Stimulated activated naive CD8-positive, alpha-beta T cell treated with anti-CD3 and anti-CD28 coated beads, Interleukin-15, Interleukin-2, amounts not matched to agents 100 ng/mL and 50 ng/mL, for 24 hours (primary cell): ENCODE measurements at regions not wholly inside any gene's neighbourhood (a gene's known extent, or its start where the extent isn't known, plus 50 kb on each side); places are given as distances from the start of the nearest gene placed in this dataset.
"Not testable (repeated sequence)": the region's sequence is repeated elsewhere in the genome, so short reads cannot be mapped to it uniquely, and the experiment has no call there.

ENCODE experiments used
- H3K27ac Mint-ChIP-seq: one replicate; pipeline ENCODE4 v1.8.0; 2021; ENCODE audit warnings: mild to moderate bottlenecking, mixed read lengths
- H3K27me3 Mint-ChIP-seq: one replicate; pipeline ENCODE4 v1.8.0; 2021; ENCODE audit warnings: mixed read lengths
- H3K36me3 Mint-ChIP-seq: one replicate; pipeline ENCODE4 v1.8.0; 2021; ENCODE audit warnings: low read depth, mixed read lengths
- H3K4me1 Mint-ChIP-seq: one replicate; pipeline ENCODE4 v1.8.0; 2021; ENCODE audit warnings: low read depth, mixed read lengths
- H3K4me3 Mint-ChIP-seq: one replicate; pipeline ENCODE4 v1.8.0; 2021; ENCODE audit warnings: mild to moderate bottlenecking, mixed read lengths
- H3K9me3 Mint-ChIP-seq: one replicate; pipeline ENCODE4 v1.8.0; 2021; ENCODE audit warnings: mixed read lengths

GRCh38 chr15:95018888-95019545 lies 787.7 kb downstream of the MCTP2 start:
- Mint-ChIP-seq H3K36me3 (no peaks in the 10 kb centered on the region), H3K4me3 (no peak overlapping the region), H3K9me3 (peaks cover 6% of the 10 kb centered on the region), H3K27me3 (peaks cover 3% of the 10 kb centered on the region), H3K4me1 (no peaks in the 10 kb centered on the region), H3K27ac (no peak overlapping the region)

- Mint-ChIP-seq H3K36me3 (no peaks in the 10 kb centered on the region), H3K4me1 (no peaks in the 10 kb centered on the region), H3K27me3 (peaks cover under 1% of the 10 kb centered on the region), H3K27ac (no peak overlapping the region), H3K9me3 (peaks cover 6% of the 10 kb centered on the region), H3K4me3 (no peak overlapping the region)
Observed at GRCh38 chr15:95019907-95020306, 788.5 kb downstream of the MCTP2 start.

- Mint-ChIP-seq H3K4me1 (no peaks in the 10 kb centered on the region), H3K36me3 (no peaks in the 10 kb centered on the region), H3K27ac (no peak overlapping the region), H3K27me3 (no peaks in the 10 kb centered on the region), H3K9me3 (peaks cover 6% of the 10 kb centered on the region), H3K4me3 (no peak overlapping the region)
Observed at GRCh38 chr15:95021816-95022215, 790.5 kb downstream of the MCTP2 start.

GRCh38 chr15:95024351-95024750 lies 793.0 kb downstream of the MCTP2 start:
- Mint-ChIP-seq H3K27me3 (no peaks in the 10 kb centered on the region), H3K27ac (no peak overlapping the region), H3K9me3 (peaks cover 6% of the 10 kb centered on the region), H3K4me3 (no peak overlapping the region), H3K4me1 (no peaks in the 10 kb centered on the region), H3K36me3 (no peaks in the 10 kb centered on the region)

GRCh38 chr15:95025924-95026728 lies 794.8 kb downstream of the MCTP2 start:
- Mint-ChIP-seq H3K9me3 (peaks cover 6% of the 10 kb centered on the region), H3K27ac (no peak overlapping the region), H3K27me3 (no peaks in the 10 kb centered on the region), H3K4me3 (no peak overlapping the region), H3K4me1 (no peaks in the 10 kb centered on the region), H3K36me3 (no peaks in the 10 kb centered on the region)

- Mint-ChIP-seq H3K27ac (no peak overlapping the region), H3K36me3 (no peaks in the 10 kb centered on the region), H3K4me1 (no peaks in the 10 kb centered on the region), H3K4me3 (no peak overlapping the region), H3K9me3 (peaks cover 6% of the 10 kb centered on the region), H3K27me3 (no peaks in the 10 kb centered on the region)
Observed at GRCh38 chr15:95027981-95028380, 796.6 kb downstream of the MCTP2 start.

- Mint-ChIP-seq H3K9me3 (peaks cover 8% of the 10 kb centered on the region), H3K27me3 (no peaks in the 10 kb centered on the region), H3K4me1 (no peaks in the 10 kb centered on the region), H3K36me3 (no peaks in the 10 kb centered on the region), H3K4me3 (no peak overlapping the region), H3K27ac (no peak overlapping the region)
Observed at GRCh38 chr15:95032156-95032555, 800.8 kb downstream of the MCTP2 start.

GRCh38 chr15:95035106-95035505 lies 803.7 kb downstream of the MCTP2 start:
- Mint-ChIP-seq H3K4me3 (no peak overlapping the region), H3K4me1 (no peaks in the 10 kb centered on the region), H3K27me3 (no peaks in the 10 kb centered on the region), H3K9me3 (peaks cover 8% of the 10 kb centered on the region), H3K36me3 (no peaks in the 10 kb centered on the region), H3K27ac (no peak overlapping the region)

- H3K36me3 Mint-ChIP-seq: no peaks in the 10 kb centered on the region
- peaks cover 3% of the 10 kb centered on the region for H3K9me3 Mint-ChIP-seq
- no peak overlapping the region for H3K27ac Mint-ChIP-seq
- no peak overlapping the region for H3K4me3 Mint-ChIP-seq
- H3K27me3 Mint-ChIP-seq: no peaks in the 10 kb centered on the region
- H3K4me1 Mint-ChIP-seq: no peaks in the 10 kb centered on the region
Observed at GRCh38 chr15:95041297-95041696, 809.9 kb downstream of the MCTP2 start.

- not testable (repeated sequence) for H3K4me3 Mint-ChIP-seq, H3K27ac Mint-ChIP-seq, H3K4me1 Mint-ChIP-seq, H3K36me3 Mint-ChIP-seq, H3K27me3 Mint-ChIP-seq
- peaks cover 17% of the 10 kb centered on the region for H3K9me3 Mint-ChIP-seq
Observed at GRCh38 chr15:95043236-95043932, 812.0 kb downstream of the MCTP2 start.

- no peaks in the 10 kb centered on the region for H3K27me3 Mint-ChIP-seq
- no peaks in the 10 kb centered on the region for H3K4me1 Mint-ChIP-seq
- H3K27ac Mint-ChIP-seq: no peak overlapping the region
- peaks cover 18% of the 10 kb centered on the region for H3K9me3 Mint-ChIP-seq
- H3K36me3 Mint-ChIP-seq: no peaks in the 10 kb centered on the region
- no peak overlapping the region for H3K4me3 Mint-ChIP-seq
Observed at GRCh38 chr15:95043933-95044313, 812.6 kb downstream of the MCTP2 start.

GRCh38 chr15:95044745-95045417 lies 813.5 kb downstream of the MCTP2 start:
- Mint-ChIP-seq H3K27me3 (no peaks in the 10 kb centered on the region), H3K36me3 (no peaks in the 10 kb centered on the region), H3K4me3 (no peak overlapping the region), H3K4me1 (no peaks in the 10 kb centered on the region), H3K9me3 (peaks cover 25% of the 10 kb centered on the region), H3K27ac (no peak overlapping the region)

GRCh38 chr15:95051861-95052260 lies 820.5 kb downstream of the MCTP2 start:
- H3K27ac Mint-ChIP-seq: no peak overlapping the region
- no peaks in the 10 kb centered on the region for H3K4me1 Mint-ChIP-seq
- no peaks in the 10 kb centered on the region for H3K36me3 Mint-ChIP-seq
- H3K27me3 Mint-ChIP-seq: no peaks in the 10 kb centered on the region
- H3K4me3 Mint-ChIP-seq: no peak overlapping the region
- peaks cover 27% of the 10 kb centered on the region for H3K9me3 Mint-ChIP-seq

GRCh38 chr15:95059346-95059905 lies 828.1 kb downstream of the MCTP2 start:
- Mint-ChIP-seq H3K27ac (no peak overlapping the region), H3K4me3 (no peak overlapping the region), H3K9me3 (peaks cover 18% of the 10 kb centered on the region), H3K36me3 (no peaks in the 10 kb centered on the region), H3K4me1 (no peaks in the 10 kb centered on the region), H3K27me3 (no peaks in the 10 kb centered on the region)
